ENCODE measurements at regions not wholly inside any gene's neighbourhood (a gene's known extent, or its start where the extent isn't known, plus 50 kb on each side); places are given as distances from the start of the nearest gene placed in this dataset.

GRCh38 chr6:134478764-134479399, 161.0 kb upstream of the SGK1 start:
- no peak for DNase-seq

GRCh38 chr6:134477991-134478635, 160.2 kb upstream of the SGK1 start:
- DNase-seq, result no peak

DNA sequence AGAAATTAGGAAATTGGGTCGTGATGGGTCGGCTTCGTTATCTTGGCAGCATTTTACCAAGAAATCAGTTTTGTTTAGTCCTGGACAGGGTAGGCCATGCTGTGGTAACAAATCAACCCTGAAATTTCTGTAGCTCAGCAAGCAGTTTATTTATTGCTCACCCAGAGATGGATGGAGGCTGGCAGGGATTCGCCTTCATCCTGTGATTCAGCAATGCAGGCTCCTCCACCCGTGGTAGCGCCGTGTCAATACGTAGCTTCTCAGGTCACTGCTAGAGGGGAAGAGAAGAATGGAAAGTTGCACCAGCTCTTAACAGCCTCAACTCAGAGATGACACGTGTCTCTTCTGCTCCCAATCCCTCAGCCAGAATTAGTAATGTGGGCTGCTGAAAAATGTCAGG, 157.0 kb upstream of the SGK1 start:
- DNase-seq, result no peak

DNA sequence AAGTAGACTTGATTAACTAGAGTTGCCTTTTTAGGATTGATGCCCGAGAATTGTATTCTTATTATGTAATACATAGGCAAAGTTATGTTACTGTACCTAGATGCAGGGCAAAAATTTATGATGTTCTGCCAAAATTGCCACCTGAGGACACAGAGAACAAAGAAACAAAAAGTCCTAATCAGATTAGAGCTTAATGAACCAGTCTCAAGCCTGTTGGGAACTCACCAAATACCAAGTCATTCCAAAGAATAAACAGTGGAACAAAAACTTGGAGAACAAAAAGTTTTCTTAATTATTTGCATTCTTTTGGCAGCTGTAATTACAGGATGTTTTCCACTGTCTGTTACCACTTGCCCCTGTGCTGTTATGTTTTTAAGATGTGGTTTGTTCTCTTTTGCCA, 154.7 kb upstream of the SGK1 start:
- no peak for DNase-seq

- DNase-seq, result no peak
These were observed 154.1 kb upstream of the SGK1 start for GRCh38 chr6:134472046-134472445.

DNA sequence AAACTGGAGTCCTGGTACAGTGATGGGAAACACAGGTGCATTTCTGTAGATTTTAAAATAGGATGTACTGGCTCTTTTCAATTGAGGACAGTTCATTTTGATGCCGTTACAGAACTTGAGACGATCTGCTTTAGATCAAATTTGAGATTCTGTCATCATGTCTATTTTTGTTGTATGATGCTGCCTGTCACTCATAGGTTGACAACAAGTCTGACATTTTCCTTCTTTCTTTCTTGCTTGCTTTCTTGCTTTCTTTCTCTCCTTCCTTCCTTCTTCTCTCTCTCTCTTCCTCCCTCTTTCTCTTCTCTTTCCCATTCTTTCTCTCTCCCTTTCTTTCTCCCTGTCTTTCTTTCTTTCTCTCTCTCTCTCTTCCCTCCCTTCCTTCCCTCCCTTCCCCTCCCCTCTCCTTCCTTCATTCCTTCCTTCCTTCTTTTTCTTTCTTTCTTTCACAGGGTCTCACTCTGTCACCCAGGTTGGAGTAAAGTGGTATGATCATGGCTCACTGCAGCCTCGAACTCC, 152.6 kb upstream of the SGK1 start:
- DNase-seq, result no peak

DNA sequence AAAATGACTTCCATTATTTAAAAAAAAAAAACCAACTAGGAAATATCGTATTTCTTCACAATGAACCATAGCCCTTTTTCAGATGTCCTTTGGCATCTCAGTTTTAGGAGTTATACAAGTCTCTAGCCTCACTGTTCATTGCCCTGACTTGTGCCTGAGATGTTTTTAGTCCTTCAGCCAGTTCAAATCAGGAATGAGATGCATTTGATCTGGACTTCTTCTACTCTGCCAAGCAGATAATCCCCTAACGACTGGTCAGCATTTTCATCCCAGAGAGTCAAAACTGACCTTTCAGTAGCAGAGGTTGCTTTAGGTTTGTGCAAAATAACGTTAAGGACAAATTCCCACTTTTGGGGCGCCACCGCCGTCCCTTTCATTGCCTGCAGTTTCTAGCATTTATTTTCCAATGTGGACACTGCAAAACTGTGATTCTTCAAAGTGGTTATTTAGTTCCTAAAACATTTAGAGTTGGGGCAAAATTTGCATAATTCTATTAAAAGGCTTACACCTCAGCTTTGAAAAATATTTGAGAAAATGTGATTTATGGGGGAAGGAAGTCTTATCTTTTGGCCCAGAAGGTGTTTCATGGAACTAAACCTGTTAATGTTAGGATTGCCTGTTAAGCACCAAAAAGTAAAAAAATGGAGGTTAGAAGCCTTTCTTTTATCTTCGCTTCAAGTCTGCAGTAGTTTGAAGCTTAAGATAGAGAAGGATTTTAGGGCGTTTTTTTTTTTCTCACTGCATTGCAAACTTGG, 152.0 kb upstream of the SGK1 start:
- DNase-seq, result no peak

- no peak for DNase-seq
These were observed 150.7 kb upstream of the SGK1 start for GRCh38 chr6:134468633-134469032.

DNA sequence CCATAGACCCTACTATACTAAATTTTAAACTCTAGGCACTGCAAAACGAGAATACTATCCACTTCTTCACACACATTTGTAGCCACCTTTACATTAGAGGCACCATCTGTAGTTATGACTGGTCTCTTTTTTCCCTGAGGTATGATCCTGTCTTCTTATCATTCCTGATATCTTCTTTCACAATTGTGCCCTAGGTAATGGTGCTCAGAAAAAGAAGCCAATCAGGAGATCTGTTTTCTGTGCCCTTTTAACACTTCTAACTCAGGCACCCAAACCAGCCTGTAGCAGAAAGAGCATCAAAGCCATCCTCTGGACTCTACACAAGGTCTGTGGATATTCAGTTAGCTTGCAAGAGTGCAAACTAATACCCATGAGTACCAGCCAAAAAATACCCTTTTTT, 149.7 kb upstream of the SGK1 start:
- DNase-seq, result no peak

GRCh38 chr6:134466771-134467525, 149.0 kb upstream of the SGK1 start:
- DNase-seq, result no peak

DNA sequence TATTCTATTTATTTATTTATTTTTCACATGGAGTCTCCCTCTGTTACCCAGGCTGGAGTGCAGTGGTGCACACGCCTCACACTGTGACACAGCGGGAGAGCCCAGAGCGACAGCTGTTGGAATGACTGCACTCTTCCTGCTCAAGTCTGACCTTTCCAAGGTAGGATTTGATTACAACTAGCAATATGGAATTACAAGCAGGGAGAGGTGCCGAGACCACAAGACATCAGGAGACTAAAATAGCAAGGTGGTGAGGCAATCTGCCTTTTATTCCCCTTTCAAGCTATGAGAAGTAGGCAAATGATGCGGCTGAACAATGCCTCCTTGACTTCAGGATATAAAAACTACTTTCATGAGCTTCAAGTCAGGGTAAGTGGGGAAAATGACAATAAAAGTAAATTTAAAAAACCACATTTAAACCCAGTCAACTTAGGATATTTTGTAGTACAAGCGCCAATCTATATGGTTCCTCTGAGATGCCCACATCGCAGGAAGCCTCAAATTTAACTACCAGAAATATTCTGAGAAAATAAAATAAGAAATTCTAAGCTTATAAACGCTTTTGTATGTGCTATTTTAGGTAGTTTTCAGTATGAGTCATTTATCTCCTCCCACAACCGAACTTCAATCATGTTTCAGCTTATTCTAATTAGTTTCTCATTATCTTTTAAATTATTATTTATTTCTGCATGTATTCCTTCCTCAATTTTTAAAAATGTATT, 146.9 kb upstream of the SGK1 start:
- peak; percentile 40 for DNase-seq

DNA sequence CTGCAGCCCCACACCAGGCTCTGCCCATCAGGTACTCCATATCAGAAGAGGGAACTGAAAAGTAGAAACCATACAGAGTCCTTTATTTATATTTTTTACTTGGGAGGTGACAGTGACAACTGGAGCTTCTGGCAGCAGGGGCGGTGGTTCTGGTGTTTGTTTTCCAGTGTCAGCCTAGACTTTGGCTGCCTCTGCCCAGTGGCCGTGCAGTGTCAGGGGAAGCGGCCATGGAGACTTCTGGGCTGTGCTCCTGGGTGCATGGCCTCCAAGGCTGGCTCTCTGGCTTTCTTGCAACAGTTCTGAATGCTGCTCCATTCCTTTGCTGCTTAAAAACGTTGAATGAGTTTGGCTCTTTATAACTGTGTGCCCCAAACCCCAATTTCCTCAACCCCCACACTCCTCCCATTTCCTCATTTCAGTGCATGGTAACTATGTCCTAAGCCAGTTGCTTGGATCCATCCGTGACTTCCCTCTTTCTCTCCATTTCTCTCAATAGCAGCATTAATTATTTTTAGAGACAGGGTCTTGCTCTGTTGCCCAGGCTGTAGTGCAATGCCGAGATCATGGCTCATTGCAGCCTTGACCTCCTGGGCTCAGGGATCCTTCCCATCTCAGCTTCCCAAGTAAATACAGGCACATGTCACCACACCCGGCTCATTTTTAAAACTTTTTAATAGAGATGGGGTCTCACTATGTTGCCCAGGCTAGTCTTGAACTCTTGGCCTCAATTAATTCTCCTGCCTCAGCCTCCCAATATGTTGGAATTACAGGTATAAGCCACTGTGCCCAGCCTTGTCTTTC, 141.1 kb upstream of the SGK1 start:
- no peak for DNase-seq

- DNase-seq, result no peak
These were observed 140.0 kb upstream of the SGK1 start for GRCh38 chr6:134457941-134458340.

GRCh38 chr6:134456226-134456625, 138.3 kb upstream of the SGK1 start:
- no peak for DNase-seq

- DNase-seq, result no peak
These were observed 137.4 kb upstream of the SGK1 start for GRCh38 chr6:134455319-134455718.

DNA sequence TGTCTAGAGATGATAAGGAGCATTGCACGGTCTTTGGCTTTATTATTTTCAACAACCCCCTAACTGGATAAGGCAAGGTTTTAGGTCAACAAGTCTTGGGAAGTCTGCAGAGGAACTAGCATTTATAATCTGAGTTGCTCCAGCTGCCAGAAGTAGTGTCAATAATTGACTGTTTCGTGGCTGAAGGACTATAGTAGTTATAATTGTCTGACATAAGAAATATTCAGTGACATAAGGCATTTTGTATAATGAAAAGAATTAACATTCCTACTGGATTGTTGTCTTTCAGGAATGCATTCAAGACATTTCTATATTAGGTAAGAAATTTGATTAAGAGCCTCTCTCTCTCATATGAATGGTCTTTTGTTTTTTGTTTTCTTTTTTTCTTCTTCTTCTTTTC, 136.9 kb upstream of the SGK1 start:
- DNase-seq, result no peak

- DNase-seq, result no peak
These were observed 136.0 kb upstream of the SGK1 start for GRCh38 chr6:134453792-134454510.

DNA sequence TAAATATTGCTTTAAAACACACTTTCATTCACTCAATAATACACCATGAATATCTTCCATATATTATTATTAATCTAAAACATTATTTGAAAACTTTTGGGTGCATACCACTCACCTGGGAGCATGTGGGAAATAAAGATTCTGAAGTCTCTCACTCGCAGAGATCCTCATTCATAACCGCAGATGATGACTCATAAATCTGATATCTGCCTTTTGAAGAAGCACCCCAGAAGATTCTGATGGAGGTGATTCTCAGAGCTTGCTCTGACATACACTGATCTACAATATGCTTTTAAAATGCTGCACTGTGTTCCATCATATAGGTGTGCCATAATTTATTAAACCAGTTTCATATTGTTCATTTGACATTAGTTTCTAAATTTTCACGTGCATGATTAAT, 135.0 kb upstream of the SGK1 start:
- DNase-seq, result no peak

GRCh38 chr6:134451529-134451928, 133.6 kb upstream of the SGK1 start:
- no peak for DNase-seq

- DNase-seq, result no peak
These were observed 131.9 kb upstream of the SGK1 start for GRCh38 chr6:134449781-134450180.

- DNase-seq, result no peak
These were observed 131.1 kb upstream of the SGK1 start for GRCh38 chr6:134449004-134449403.

All from femur (tissue), 1 donor.